ENCODE measurements at regions not wholly inside any gene's neighbourhood (a gene's known extent, or its start where the extent isn't known, plus 50 kb on each side); places are given as distances from the start of the nearest gene placed in this dataset.

- H3K4me3 ChIP-seq = no peak overlapping the region
- no peaks in the 10 kb centered on the region for H3K36me3 ChIP-seq
- no peaks in the 10 kb centered on the region for H3K9me3 ChIP-seq
- no peaks in the 10 kb centered on the region for H3K4me1 ChIP-seq
- TF ChIP-seq POLR2AphosphoS5 (IDR thresholded peaks at IDR 0.05) = no peak
- no peak for TF ChIP-seq POLR2A (IDR thresholded peaks at IDR 0.05)
- no peak for TF ChIP-seq CTCF (IDR thresholded peaks at IDR 0.05 in 8 of 11, conservative IDR thresholded peaks at IDR 0.05 in 3 of 11)
- H3K27me3 ChIP-seq (replicated peaks in 1 of 7) = peaks cover 0 to 13% (median 0%) of the 10 kb centered on the region in 7 donors
- 54 to 74% (median 55%) methylated on average over 1 of the region's 1 CpG for WGBS, 5 donors
- intact Hi-C loops (cut with DNase I; ENCODE audit: low total_unique reads) = no loop called here
- H3K27ac ChIP-seq = no peak overlapping the region
- DNase-seq = no peak
These were observed 175.7 kb downstream of the LINC00237 start for GRCh38 chr20:20930500-20930899.

- TF ChIP-seq POLR2A (IDR thresholded peaks at IDR 0.05) (no peak), CTCF (IDR thresholded peaks at IDR 0.05 in 8 of 11, conservative IDR thresholded peaks at IDR 0.05 in 3 of 11) (no peak), POLR2AphosphoS5 (IDR thresholded peaks at IDR 0.05) (no peak)
- H3K36me3 ChIP-seq = no peaks in the 10 kb centered on the region
- H3K9me3 ChIP-seq = no peaks in the 10 kb centered on the region
- H3K27me3 ChIP-seq (replicated peaks in 1 of 7) = peaks cover 0 to 13% (median 0%) of the 10 kb centered on the region in 7 donors
- H3K4me1 ChIP-seq = no peaks in the 10 kb centered on the region
- intact Hi-C loops (cut with DNase I; ENCODE audit: low total_unique reads) = no loop called here
- WGBS, 5 donors = 57 to 69% (median 67%) methylated on average over 5 of the region's 5 CpGs
- no peak overlapping the region for H3K27ac ChIP-seq
- no peak overlapping the region for H3K4me3 ChIP-seq
- no peak for DNase-seq
These were observed 176.8 kb downstream of the LINC00237 start for GRCh38 chr20:20929341-20929740.

GRCh38 chr20:20926222-20926905 lies 179.8 kb downstream of the LINC00237 start:
- no peak overlapping the region for H3K4me3 ChIP-seq
- no peaks in the 10 kb centered on the region for H3K9me3 ChIP-seq
- no peaks in the 10 kb centered on the region for H3K36me3 ChIP-seq
- H3K27ac ChIP-seq = no peak overlapping the region
- WGBS, 5 donors = 68 to 81% (median 75%) methylated on average over 8 of the region's 8 CpGs
- peaks cover 0 to 3% (median 0%) of the 10 kb centered on the region in 7 donors for H3K27me3 ChIP-seq (replicated peaks in 1 of 7)
- TF ChIP-seq POLR2AphosphoS5 (IDR thresholded peaks at IDR 0.05) (no peak), POLR2A (IDR thresholded peaks at IDR 0.05) (no peak), CTCF (IDR thresholded peaks at IDR 0.05 in 8 of 11, conservative IDR thresholded peaks at IDR 0.05 in 3 of 11) (no peak)
- DNase-seq = no peak
- intact Hi-C loops (cut with DNase I; ENCODE audit: low total_unique reads) = no loop called here
- H3K4me1 ChIP-seq = no peaks in the 10 kb centered on the region

GRCh38 chr20:20920433-20920832 lies 185.7 kb downstream of the LINC00237 start:
- TF ChIP-seq POLR2AphosphoS5 (IDR thresholded peaks at IDR 0.05) = no peak
- no peak for TF ChIP-seq CTCF (IDR thresholded peaks at IDR 0.05 in 8 of 11, conservative IDR thresholded peaks at IDR 0.05 in 3 of 11)
- TF ChIP-seq POLR2A (IDR thresholded peaks at IDR 0.05) = no peak
- Histone ChIP-seq H3K27me3 (replicated peaks in 1 of 7) (no peaks in the 10 kb centered on the region), H3K9me3 (peaks cover 3 to 31% (median 18%) of the 10 kb centered on the region in 8 donors), H3K36me3 (no peaks in the 10 kb centered on the region), H3K4me3 (no peak overlapping the region), H3K27ac (no peak overlapping the region), H3K4me1 (no peaks in the 10 kb centered on the region)
- DNase-seq = no peak
- 73 to 79% (median 75%) methylated on average over 5 of the region's 5 CpGs for WGBS, 5 donors
- intact Hi-C loops (cut with DNase I; ENCODE audit: low total_unique reads) = no loop called here

Measured in spleen (tissue), 11 donors.